T-helper 17 cell (primary cell): ENCODE measurements at regions not wholly inside any gene's neighbourhood (a gene's known extent, or its start where the extent isn't known, plus 50 kb on each side); places are given as distances from the start of the nearest gene placed in this dataset.

Source experiments
- ATAC-seq: fragments of 150-1000 bp; cut with Tn5 transposase; 2 replicates; pipeline ENCODE4 v1.10.0; 2021; ENCODE audit warnings: mild to moderate bottlenecking, moderate library complexity
- DNase-seq, 3 donors: peaks; one replicate each; pipeline versions ENCODE4 v3.0.0 to v3.0.0-alpha.2; 2020 to 2021
- H3K9me3 ChIP-seq: one replicate; pipeline ENCODE4 v1.7.0; 2013; ENCODE audit warnings: low read length, mild to moderate bottlenecking; ENCODE audit not compliant: control insufficient read depth, poor library complexity, severe bottlenecking
- H3K27ac Mint-ChIP-seq: one replicate; pipeline ENCODE4 v1.8.0; 2022; ENCODE audit warnings: mild to moderate bottlenecking, moderate library complexity, mixed read lengths
- H3K27me3 Mint-ChIP-seq: one replicate; pipeline ENCODE4 v1.8.0; 2022; ENCODE audit warnings: mixed read lengths
- H3K36me3 Mint-ChIP-seq: one replicate; pipeline ENCODE4 v1.8.0; 2022; ENCODE audit warnings: low read depth, mixed read lengths
- H3K4me1 Mint-ChIP-seq: one replicate; pipeline ENCODE4 v1.8.0; 2022; ENCODE audit warnings: mild to moderate bottlenecking, mixed read lengths
- H3K4me3 Mint-ChIP-seq: one replicate; pipeline ENCODE4 v1.8.0; 2022; ENCODE audit warnings: mild to moderate bottlenecking, moderate library complexity, mixed read lengths

DNA sequence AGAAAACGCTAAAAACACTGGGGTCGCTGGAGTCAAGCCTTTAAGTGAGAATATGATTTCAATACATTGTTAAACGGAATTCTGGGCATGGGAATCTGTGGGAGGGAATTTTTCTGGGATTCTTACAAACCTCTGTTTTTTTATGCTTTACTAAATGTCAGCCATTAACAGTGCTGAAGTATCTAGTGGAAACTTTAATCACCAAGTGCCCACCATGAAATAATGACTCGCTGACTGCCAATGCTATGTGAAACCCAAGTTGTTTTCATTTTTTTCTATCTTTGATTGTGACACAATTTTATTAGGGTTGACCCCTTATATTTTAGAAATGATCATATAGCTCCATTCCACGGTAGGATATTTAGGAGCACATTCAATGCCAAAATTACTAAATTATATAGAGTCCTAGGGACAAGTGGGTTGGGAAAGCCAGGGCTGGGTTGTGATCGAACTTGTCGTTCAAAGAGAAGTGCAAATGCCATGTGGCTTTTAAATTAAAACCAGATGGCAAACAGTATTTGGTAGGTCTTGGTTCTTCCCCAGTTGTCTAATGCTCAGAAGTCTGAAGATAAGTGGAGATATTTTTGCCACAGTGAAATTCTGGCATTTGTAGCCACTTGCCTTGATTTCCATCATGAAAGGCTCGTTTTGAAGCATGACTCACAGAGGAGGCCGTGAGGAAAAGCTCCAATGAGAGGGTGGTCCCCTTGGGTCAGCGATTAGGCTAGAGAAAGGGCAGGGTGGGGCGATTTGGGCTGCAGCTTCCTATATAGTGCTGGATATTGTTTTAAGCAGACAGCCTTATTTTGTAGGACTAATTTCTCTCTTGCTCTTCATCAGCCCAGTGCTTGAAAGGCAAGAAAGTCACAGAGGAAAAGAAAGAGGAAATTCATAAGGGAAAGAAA is 254.4 kb upstream of the JAG1 start:
- H3K9me3 ChIP-seq, result no peaks in the 10 kb centered on the region
- Mint-ChIP-seq H3K27me3 (peaks cover under 1% of the 10 kb centered on the region), H3K4me1 (no peaks in the 10 kb centered on the region), H3K36me3 (no peaks in the 10 kb centered on the region), H3K27ac (no peak overlapping the region), H3K4me3 (no peak overlapping the region)
- ATAC-seq (no peak), DNase-seq (no peak)

- H3K36me3 Mint-ChIP-seq, result no peaks in the 10 kb centered on the region
- no peaks in the 10 kb centered on the region for H3K9me3 ChIP-seq
- no peak overlapping the region for H3K27ac Mint-ChIP-seq
- DNase-seq, result no peak
- no peak for ATAC-seq
- H3K27me3 Mint-ChIP-seq, result no peaks in the 10 kb centered on the region
- H3K4me3 Mint-ChIP-seq, result no peak overlapping the region
- H3K4me1 Mint-ChIP-seq, result no peaks in the 10 kb centered on the region
These were observed 255.1 kb upstream of the JAG1 start for GRCh38 chr20:10928841-10929421.

GRCh38 chr20:10935658-10936402 is 262.0 kb upstream of the JAG1 start:
- ATAC-seq, result no peak

DNA sequence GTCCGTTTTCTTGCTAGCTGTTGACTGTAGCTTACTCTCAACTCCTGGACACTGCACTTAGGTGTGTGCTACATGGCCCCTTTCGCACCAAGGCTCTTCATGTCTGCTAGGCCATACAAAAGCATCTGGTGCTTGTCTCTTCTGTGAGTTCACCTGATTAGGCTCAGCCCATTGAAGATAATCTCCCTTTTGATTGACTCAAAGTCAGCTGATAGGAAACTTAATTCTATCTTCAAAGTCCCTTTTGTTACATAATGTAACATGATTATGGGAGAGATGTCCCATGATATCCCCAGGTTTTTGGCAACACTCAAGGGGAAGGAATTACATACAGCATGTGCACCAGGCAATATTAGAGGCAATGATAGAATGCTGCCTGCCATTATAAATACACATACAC is 263.0 kb upstream of the JAG1 start:
- H3K4me3 Mint-ChIP-seq, result no peak overlapping the region
- ATAC-seq (no peak), DNase-seq (no peak)
- no peaks in the 10 kb centered on the region for H3K27me3 Mint-ChIP-seq
- no peak overlapping the region for H3K27ac Mint-ChIP-seq
- no peaks in the 10 kb centered on the region for H3K4me1 Mint-ChIP-seq
- no peaks in the 10 kb centered on the region for H3K9me3 ChIP-seq
- H3K36me3 Mint-ChIP-seq, result no peaks in the 10 kb centered on the region

More at GRCh38 chr20:10935658-10936402, 262.0 kb upstream of the JAG1 start:
- H3K9me3 ChIP-seq, result no peaks in the 10 kb centered on the region
- no peak for DNase-seq
- Mint-ChIP-seq H3K27me3 (no peaks in the 10 kb centered on the region), H3K27ac (no peak overlapping the region), H3K4me1 (no peaks in the 10 kb centered on the region), H3K36me3 (no peaks in the 10 kb centered on the region), H3K4me3 (no peak overlapping the region)

DNA sequence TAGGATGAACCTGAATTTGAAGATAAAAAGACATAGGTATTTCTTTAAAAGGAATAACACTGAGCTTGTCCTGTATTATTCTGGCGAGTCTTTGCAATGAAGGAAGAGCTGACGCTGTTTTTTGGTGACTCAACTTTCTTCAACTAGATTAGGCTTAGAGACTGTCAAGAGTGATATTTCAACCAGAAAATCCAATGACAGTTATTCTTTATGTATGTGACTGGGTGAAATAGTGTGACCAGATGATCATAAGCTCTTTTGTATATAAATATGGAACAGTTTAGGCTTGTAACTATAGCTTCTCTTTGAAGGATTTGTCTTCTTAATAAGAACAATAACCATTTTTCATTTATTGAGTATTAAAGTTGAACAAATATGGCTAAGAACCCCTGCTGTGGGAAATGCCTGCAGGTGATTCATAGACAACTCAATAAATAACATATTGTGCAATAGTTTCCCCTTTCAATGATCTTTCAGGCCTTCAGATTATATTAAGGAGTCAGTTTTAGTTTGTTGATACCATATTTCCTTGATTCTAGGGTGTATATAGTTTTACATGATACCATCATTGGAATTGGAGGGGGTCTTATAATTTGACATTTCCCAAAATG is 265.6 kb upstream of the JAG1 start:
- no peak overlapping the region for H3K27ac Mint-ChIP-seq
- no peaks in the 10 kb centered on the region for H3K27me3 Mint-ChIP-seq
- no peak for DNase-seq
- H3K4me3 Mint-ChIP-seq, result no peak overlapping the region
- no peak for ATAC-seq
- H3K9me3 ChIP-seq, result no peaks in the 10 kb centered on the region
- no peaks in the 10 kb centered on the region for H3K4me1 Mint-ChIP-seq
- no peaks in the 10 kb centered on the region for H3K36me3 Mint-ChIP-seq

- Mint-ChIP-seq H3K27ac (no peak overlapping the region), H3K4me1 (no peaks in the 10 kb centered on the region), H3K4me3 (no peak overlapping the region), H3K36me3 (no peaks in the 10 kb centered on the region), H3K27me3 (no peaks in the 10 kb centered on the region)
- ATAC-seq, result no peak
- no peak for DNase-seq
- H3K9me3 ChIP-seq, result no peaks in the 10 kb centered on the region
These were observed 267.1 kb upstream of the JAG1 start for GRCh38 chr20:10940941-10941340.

DNA sequence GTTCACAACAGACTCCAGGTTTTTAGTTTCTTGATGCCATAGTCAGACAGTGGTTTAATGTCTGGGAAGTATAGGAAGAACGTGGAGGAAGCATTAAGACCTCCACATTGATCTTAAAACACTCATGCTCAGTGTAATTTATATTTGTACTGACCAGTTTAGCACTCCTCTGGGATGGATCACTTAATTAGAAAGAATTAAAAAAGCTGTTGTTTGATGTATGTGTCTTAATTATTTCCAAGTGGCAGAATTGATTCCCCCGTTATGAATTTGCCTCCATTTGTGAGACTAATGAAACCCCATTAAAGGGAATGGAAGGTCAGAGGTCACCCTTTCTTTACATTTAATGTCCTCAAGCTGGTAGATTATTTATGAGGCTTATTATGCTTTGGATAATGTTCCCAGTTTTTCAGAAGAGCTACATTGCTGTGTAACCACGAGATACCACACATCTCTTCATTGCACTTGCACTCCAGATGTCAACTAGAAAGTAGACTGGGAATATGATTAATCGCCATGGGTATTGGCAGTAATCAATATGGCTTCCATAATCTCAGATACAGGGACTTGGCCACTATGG is 270.0 kb upstream of the JAG1 start:
- no peak overlapping the region for H3K4me3 Mint-ChIP-seq

GRCh38 chr20:10946124-10946880 is 272.5 kb upstream of the JAG1 start:
- no peaks in the 10 kb centered on the region for H3K9me3 ChIP-seq
- no peaks in the 10 kb centered on the region for H3K4me1 Mint-ChIP-seq
- H3K27ac Mint-ChIP-seq, result no peak overlapping the region
- DNase-seq (no peak), ATAC-seq (no peak)
- no peaks in the 10 kb centered on the region for H3K27me3 Mint-ChIP-seq
- no peaks in the 10 kb centered on the region for H3K36me3 Mint-ChIP-seq
- no peak overlapping the region for H3K4me3 Mint-ChIP-seq

More for the DNA sequence above, 270.0 kb upstream of the JAG1 start:
- no peak for ATAC-seq
- no peaks in the 10 kb centered on the region for H3K9me3 ChIP-seq
- no peaks in the 10 kb centered on the region for H3K4me1 Mint-ChIP-seq
- no peak for DNase-seq
- H3K27ac Mint-ChIP-seq, result no peak overlapping the region
- no peaks in the 10 kb centered on the region for H3K27me3 Mint-ChIP-seq
- H3K36me3 Mint-ChIP-seq, result no peaks in the 10 kb centered on the region

DNA sequence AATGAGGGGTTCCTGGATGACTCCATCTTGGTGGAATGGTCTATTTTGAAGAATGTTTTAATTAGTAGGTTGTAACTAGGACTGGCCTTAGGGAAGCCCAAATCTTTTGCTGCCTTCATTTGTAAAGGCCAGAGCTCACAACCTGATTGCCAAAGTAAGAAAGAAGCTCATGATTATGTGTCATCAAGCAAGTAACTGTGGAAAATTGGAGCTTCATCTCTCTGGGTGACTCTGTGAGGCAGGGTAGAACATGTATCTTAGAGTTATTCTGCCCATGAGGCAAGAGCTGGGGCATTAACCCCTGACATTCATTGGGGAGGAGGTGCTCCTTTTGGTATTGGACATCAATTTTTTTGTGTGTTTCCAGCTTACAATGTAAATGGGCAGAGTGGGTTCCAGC is 273.9 kb upstream of the JAG1 start:
- no peaks in the 10 kb centered on the region for H3K9me3 ChIP-seq
- no peaks in the 10 kb centered on the region for H3K36me3 Mint-ChIP-seq
- H3K4me3 Mint-ChIP-seq, result no peak overlapping the region
- DNase-seq (no peak), ATAC-seq (no peak)
- H3K4me1 Mint-ChIP-seq, result no peaks in the 10 kb centered on the region
- H3K27ac Mint-ChIP-seq, result no peak overlapping the region
- H3K27me3 Mint-ChIP-seq, result no peaks in the 10 kb centered on the region

DNA sequence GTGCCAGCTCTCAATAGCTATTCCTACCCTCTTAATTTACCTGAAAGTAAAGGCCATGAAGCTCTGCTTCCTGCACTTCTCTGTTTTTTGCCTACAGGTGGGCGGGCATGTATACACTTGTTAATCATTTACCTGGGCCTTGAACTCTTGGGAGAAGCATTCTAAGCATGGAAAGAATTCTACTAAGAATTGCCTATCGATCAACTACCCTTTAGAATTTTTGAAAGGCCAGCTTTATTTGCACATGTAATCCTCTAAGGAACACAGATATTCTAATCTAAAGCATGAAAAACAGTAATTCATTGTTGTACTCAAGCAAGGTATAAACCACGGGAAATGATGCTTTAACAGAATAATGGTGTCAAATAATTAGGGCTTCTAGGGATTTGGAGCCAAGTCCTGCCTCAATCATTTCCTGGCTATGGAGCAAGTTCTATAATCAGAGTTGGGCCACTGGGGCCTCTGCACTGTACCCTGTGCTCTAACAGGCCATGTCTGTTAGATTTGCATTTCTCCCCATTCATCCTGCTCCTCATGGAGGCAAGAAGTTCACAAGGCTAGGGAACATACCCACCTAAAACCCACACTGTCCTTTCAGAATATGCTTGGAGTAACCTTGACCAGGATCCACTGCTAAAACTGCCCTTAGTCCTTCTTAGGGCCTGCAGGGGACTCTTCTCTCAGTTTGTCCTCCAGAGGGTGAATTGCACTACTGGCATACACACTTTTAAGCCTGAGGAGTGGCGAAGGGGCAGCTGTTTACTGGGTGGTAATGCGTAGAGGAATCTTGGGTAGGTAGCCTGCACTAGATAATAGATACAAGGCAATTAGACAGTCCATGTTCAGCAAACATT is 276.4 kb upstream of the JAG1 start:
- Mint-ChIP-seq H3K27me3 (no peaks in the 10 kb centered on the region), H3K27ac (no peak overlapping the region), H3K4me1 (no peaks in the 10 kb centered on the region), H3K4me3 (no peak overlapping the region), H3K36me3 (no peaks in the 10 kb centered on the region)
- DNase-seq (no peak), ATAC-seq (no peak)
- no peaks in the 10 kb centered on the region for H3K9me3 ChIP-seq

- Mint-ChIP-seq H3K27me3 (no peaks in the 10 kb centered on the region), H3K4me3 (no peak overlapping the region), H3K27ac (no peak overlapping the region), H3K36me3 (no peaks in the 10 kb centered on the region), H3K4me1 (no peaks in the 10 kb centered on the region)
- DNase-seq (no peak), ATAC-seq (no peak)
- no peaks in the 10 kb centered on the region for H3K9me3 ChIP-seq
These were observed 277.4 kb upstream of the JAG1 start for GRCh38 chr20:10951216-10951615.

DNA sequence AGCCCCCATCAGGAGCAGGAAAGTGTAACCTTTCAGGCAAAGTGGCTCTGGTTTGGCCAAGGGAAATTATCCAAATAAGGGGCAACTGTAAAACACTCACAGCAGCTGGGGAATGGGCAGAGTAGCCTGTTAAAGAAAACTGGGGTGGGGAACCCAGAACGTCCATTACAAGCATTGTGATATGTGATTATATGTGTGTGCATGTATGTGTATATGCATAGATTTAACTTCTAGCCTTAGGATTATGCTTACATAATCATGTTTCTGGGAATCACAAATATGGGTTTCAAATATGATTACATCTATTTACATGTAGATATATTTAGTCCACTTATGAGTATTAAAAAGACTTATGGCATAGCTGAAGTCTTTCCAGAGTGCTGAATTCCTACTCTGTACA is 278.1 kb upstream of the JAG1 start:
- H3K27ac Mint-ChIP-seq, result no peak overlapping the region
- H3K27me3 Mint-ChIP-seq, result no peaks in the 10 kb centered on the region

More for the DNA sequence above, 278.1 kb upstream of the JAG1 start:
- no peaks in the 10 kb centered on the region for H3K9me3 ChIP-seq
- no peak for DNase-seq
- no peak for ATAC-seq
- Mint-ChIP-seq H3K4me1 (no peaks in the 10 kb centered on the region), H3K36me3 (no peaks in the 10 kb centered on the region), H3K4me3 (no peak overlapping the region)
